Testis (tissue), 2 donors: ENCODE measurements at regions not wholly inside any gene's neighbourhood (a gene's known extent, or its start where the extent isn't known, plus 50 kb on each side); places are given as distances from the start of the nearest gene placed in this dataset.

ENCODE experiments used
- POLR2A ChIP-seq: fragments of 450-650 bp; IDR thresholded peaks from one replicate; pipeline ENCODE4 v1.6.1; 2017; ENCODE audit warnings: antibody characterized with exemption, mild to moderate bottlenecking, moderate library complexity
- TF ChIP-seq, protein P1 (sequence below), 3 experiments: fragments of 450-650 bp in 2 of 3; fragments of 200-600 bp in 1 of 3; sonication (generic) in 1 of 3; IDR thresholded peaks; one replicate each; pipeline ENCODE4 v1.5.1; 2016 to 2019; ENCODE audit warnings: antibody characterized with exemption in 3 of 3, mild to moderate bottlenecking in 2 of 3, moderate library complexity in 1 of 3

GRCh38 chr2:238567996-238568395 is 141.3 kb downstream of the ASB1 start:
- TF ChIP-seq, protein P1, sequence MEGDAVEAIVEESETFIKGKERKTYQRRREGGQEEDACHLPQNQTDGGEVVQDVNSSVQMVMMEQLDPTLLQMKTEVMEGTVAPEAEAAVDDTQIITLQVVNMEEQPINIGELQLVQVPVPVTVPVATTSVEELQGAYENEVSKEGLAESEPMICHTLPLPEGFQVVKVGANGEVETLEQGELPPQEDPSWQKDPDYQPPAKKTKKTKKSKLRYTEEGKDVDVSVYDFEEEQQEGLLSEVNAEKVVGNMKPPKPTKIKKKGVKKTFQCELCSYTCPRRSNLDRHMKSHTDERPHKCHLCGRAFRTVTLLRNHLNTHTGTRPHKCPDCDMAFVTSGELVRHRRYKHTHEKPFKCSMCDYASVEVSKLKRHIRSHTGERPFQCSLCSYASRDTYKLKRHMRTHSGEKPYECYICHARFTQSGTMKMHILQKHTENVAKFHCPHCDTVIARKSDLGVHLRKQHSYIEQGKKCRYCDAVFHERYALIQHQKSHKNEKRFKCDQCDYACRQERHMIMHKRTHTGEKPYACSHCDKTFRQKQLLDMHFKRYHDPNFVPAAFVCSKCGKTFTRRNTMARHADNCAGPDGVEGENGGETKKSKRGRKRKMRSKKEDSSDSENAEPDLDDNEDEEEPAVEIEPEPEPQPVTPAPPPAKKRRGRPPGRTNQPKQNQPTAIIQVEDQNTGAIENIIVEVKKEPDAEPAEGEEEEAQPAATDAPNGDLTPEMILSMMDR (IDR thresholded peaks at IDR 0.05): no peak
- no peak for TF ChIP-seq POLR2A
